ENCODE measurements at regions not wholly inside any gene's neighbourhood (a gene's known extent, or its start where the extent isn't known, plus 50 kb on each side); places are given as distances from the start of the nearest gene placed in this dataset.
"Not testable (repeated sequence)": the region's sequence is repeated elsewhere in the genome, so short reads cannot be mapped to it uniquely, and the experiment has no call there.

- Mint-ChIP-seq H3K36me3 (no peaks in the 10 kb centered on the region), H3K27me3 (no peaks in the 10 kb centered on the region), H3K4me1 (peaks cover 9 to 28% (median 26%) of the 10 kb centered on the region in 3 donors), H3K9me3 (peaks cover 0 to 4% (median 2%) of the 10 kb centered on the region in 7 donors), H3K27ac (no peak overlapping the region), H3K4me3 (no peak overlapping the region)
- DNase-seq (no peak), ATAC-seq (ENCODE audit: low read depth in 2 of 2) (no peak)
Measured at GRCh38 chr9:106106396-106106795, 412.1 kb downstream of the TMEM38B start.

DNA sequence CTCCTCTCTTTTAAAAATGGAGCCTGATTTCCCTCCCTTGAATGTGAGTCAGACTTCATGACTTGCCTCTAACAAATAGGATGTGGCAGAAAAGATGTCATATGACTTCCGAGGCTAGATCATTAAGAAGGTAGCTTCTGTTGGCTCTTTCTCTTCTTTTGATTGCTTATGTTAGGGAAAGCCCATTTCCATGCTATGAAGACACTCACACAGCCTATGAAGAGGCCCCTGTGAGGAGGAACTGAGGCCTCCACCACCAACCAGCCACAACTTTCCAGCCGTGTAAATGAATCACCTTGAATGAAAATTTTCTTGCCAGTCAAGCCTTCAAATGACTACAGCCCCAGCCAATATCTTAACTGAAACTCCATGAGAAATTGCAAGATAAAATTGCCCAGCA is 413.4 kb downstream of the TMEM38B start:
- Mint-ChIP-seq H3K27ac (no peak overlapping the region), H3K4me3 (no peak overlapping the region), H3K36me3 (no peaks in the 10 kb centered on the region), H3K27me3 (no peaks in the 10 kb centered on the region), H3K9me3 (peaks cover 0 to 4% (median 2%) of the 10 kb centered on the region in 7 donors), H3K4me1 (peaks cover 9 to 26% (median 25%) of the 10 kb centered on the region in 3 donors)
- DNase-seq (no peak), ATAC-seq (ENCODE audit: low read depth in 2 of 2) (no peak)

DNA sequence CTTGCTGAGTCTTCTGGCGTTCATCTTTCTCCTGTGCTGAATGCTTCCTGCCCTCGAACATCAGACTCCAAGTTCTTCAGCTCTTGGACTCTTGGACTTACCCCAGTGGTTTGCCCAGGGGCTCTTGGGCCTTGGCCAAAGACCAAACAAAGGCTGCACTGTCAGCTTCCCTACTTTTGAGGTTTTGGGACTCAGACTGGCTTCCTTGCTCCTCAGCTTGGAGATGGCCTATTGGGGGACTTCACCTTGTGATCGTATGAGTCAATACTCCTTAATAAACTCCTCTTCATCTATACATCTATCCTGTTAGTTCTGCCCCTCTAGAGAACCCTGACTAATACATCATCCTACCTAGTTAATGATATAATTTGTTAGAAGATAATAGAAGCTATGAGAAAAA is 415.4 kb downstream of the TMEM38B start:
- not testable (repeated sequence) for H3K36me3 Mint-ChIP-seq; H3K9me3 Mint-ChIP-seq; H3K27ac Mint-ChIP-seq; ATAC-seq (ENCODE audit: low read depth in 2 of 2); H3K27me3 Mint-ChIP-seq; DNase-seq; H3K4me3 Mint-ChIP-seq
- H3K4me1 Mint-ChIP-seq, result peaks cover 5 to 15% (median 10%) of the 10 kb centered on the region in 3 donors

DNA sequence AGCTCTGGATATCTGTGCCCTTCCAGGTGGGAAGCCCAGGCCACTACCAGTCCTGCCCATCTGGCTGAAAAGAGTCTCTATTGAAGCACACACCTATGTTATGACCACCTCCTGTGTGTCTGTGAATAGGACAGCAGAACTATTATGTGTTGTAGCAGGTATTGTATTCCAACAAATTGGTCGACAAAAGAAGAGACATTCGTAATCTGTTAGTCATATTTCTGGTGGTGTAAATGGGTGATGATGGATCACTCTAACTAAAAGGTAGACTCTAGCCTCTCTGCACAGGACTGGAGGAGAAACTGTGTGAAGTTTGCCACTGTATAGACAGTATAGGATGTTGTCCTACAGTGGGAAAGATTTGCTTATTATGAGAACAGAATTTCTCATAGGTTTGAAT is 416.1 kb downstream of the TMEM38B start:
- H3K27me3 Mint-ChIP-seq, result no peaks in the 10 kb centered on the region
- H3K27ac Mint-ChIP-seq, result no peak overlapping the region
- no peaks in the 10 kb centered on the region for H3K36me3 Mint-ChIP-seq
- no peak for DNase-seq
- peaks cover under 1 to 8% (median 5%) of the 10 kb centered on the region in 3 donors for H3K4me1 Mint-ChIP-seq
- H3K9me3 Mint-ChIP-seq, result peaks cover 0 to 3% (median 0%) of the 10 kb centered on the region in 7 donors
- H3K4me3 Mint-ChIP-seq, result no peak overlapping the region
- no peak for ATAC-seq (ENCODE audit: low read depth in 2 of 2)

GRCh38 chr9:106111039-106111730 is 416.8 kb downstream of the TMEM38B start:
- Mint-ChIP-seq H3K4me1 (peaks cover 0 to 6% (median 0%) of the 10 kb centered on the region in 3 donors), H3K27me3 (no peaks in the 10 kb centered on the region), H3K9me3 (peaks cover 0 to 3% (median 0%) of the 10 kb centered on the region in 7 donors), H3K36me3 (no peaks in the 10 kb centered on the region), H3K4me3 (no peak overlapping the region), H3K27ac (peak overlapping the region in 1 of 6 donors; percentile 58)
- ATAC-seq (ENCODE audit: low read depth in 2 of 2) (no peak), DNase-seq (no peak)

DNA sequence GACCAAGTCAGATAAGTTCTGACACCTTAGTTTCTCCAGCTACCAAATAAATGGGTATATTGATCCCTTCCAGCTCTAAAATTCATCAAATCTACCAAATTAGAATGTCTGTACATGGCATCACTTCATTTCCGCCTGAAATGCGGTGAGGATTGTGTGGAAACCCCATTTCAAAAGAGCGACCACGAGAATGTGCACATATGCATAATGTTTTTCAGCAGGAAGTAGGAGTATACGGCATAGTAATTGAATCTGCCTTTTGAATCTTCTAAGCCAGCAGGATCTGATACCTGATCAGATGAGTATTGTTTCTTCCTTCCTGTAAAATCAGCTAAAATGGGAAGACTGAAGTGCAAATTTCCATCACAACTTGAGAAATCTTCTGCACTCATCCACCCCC is 418.6 kb downstream of the TMEM38B start:
- Mint-ChIP-seq H3K9me3 (peaks cover 0 to 11% (median 4%) of the 10 kb centered on the region in 7 donors), H3K36me3 (no peaks in the 10 kb centered on the region), H3K4me3 (no peak overlapping the region), H3K27ac (no peak overlapping the region), H3K27me3 (no peaks in the 10 kb centered on the region), H3K4me1 (peaks cover 0 to 6% (median 0%) of the 10 kb centered on the region in 3 donors)
- ATAC-seq (ENCODE audit: low read depth in 2 of 2) (no peak), DNase-seq (no peak)

DNA sequence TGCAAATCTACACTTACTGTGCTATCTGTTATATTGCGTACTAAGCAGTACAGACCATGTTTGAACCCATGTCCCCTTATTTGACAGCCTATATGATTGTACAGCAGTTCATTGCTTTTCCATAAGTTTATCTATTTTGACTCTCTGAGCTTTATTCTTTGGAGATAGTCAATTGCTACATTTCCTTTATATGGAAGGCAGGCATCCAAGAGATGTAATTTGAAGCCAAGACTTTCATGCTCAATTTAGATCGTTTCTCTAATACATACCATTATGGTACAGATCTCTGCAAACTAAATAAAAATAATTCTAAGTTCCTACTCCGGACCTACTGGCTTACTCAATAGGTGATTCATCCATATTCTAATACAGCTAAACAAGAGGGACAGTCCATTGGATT is 424.8 kb downstream of the TMEM38B start:
- H3K4me3 Mint-ChIP-seq, result no peak overlapping the region

GRCh38 chr9:106120071-106120470 is 425.7 kb downstream of the TMEM38B start:
- no peak overlapping the region for H3K4me3 Mint-ChIP-seq
- DNase-seq, result no peak
- peaks cover 0 to 18% (median 5%) of the 10 kb centered on the region in 7 donors for H3K9me3 Mint-ChIP-seq
- no peak overlapping the region for H3K27ac Mint-ChIP-seq
- no peaks in the 10 kb centered on the region for H3K27me3 Mint-ChIP-seq
- H3K36me3 Mint-ChIP-seq, result no peaks in the 10 kb centered on the region
- H3K4me1 Mint-ChIP-seq, result no peaks in the 10 kb centered on the region
- ATAC-seq (ENCODE audit: low read depth in 2 of 2), result no peak

More for the DNA sequence above, 424.8 kb downstream of the TMEM38B start:
- no peak for DNase-seq
- Mint-ChIP-seq H3K9me3 (peaks cover 0 to 13% (median 5%) of the 10 kb centered on the region in 7 donors), H3K36me3 (no peaks in the 10 kb centered on the region), H3K4me1 (no peaks in the 10 kb centered on the region), H3K27me3 (no peaks in the 10 kb centered on the region), H3K27ac (no peak overlapping the region)
- no peak for ATAC-seq (ENCODE audit: low read depth in 2 of 2)

- Mint-ChIP-seq H3K4me1 (no peaks in the 10 kb centered on the region), H3K36me3 (no peaks in the 10 kb centered on the region), H3K27ac (no peak overlapping the region), H3K9me3 (peaks cover 0 to 14% (median 4%) of the 10 kb centered on the region in 7 donors), H3K27me3 (no peaks in the 10 kb centered on the region), H3K4me3 (no peak overlapping the region)
- ATAC-seq (ENCODE audit: low read depth in 2 of 2), result no peak
- DNase-seq, result no peak
Measured at GRCh38 chr9:106127776-106128175, 433.4 kb downstream of the TMEM38B start.

DNA sequence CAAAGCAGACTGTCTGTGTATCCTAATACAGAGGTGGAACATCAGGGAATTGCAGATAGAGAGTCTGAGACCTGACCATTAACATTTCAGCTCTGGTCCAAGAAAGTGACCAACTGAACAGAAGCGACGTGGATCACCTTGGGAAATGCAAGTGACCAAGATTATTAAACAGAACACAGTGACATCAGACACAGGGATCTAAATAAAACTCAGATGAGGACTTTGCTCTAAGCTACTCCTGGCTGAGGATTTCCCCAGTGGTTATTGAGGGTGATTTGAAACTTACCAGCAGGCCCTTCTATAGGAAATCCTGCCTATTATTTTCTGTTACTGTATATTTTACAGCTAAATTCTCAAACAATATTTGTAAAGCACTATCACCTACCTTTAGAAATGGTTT is 436.0 kb downstream of the TMEM38B start:
- Mint-ChIP-seq H3K27ac (no peak overlapping the region), H3K27me3 (no peaks in the 10 kb centered on the region), H3K4me1 (no peaks in the 10 kb centered on the region), H3K36me3 (no peaks in the 10 kb centered on the region), H3K9me3 (peaks cover 0 to 10% (median 0%) of the 10 kb centered on the region in 7 donors), H3K4me3 (no peak overlapping the region)
- ATAC-seq (ENCODE audit: low read depth in 2 of 2) (no peak), DNase-seq (no peak)

- no peaks in the 10 kb centered on the region for H3K27me3 Mint-ChIP-seq
- no peaks in the 10 kb centered on the region for H3K4me1 Mint-ChIP-seq
- no peaks in the 10 kb centered on the region for H3K36me3 Mint-ChIP-seq
- H3K27ac Mint-ChIP-seq, result no peak overlapping the region
- H3K9me3 Mint-ChIP-seq, result peaks cover 0 to 4% (median 0%) of the 10 kb centered on the region in 7 donors
- DNase-seq (no peak), ATAC-seq (ENCODE audit: low read depth in 2 of 2) (no peak)
- H3K4me3 Mint-ChIP-seq, result no peak overlapping the region
Measured at GRCh38 chr9:106143781-106144180, 449.4 kb downstream of the TMEM38B start.

DNA sequence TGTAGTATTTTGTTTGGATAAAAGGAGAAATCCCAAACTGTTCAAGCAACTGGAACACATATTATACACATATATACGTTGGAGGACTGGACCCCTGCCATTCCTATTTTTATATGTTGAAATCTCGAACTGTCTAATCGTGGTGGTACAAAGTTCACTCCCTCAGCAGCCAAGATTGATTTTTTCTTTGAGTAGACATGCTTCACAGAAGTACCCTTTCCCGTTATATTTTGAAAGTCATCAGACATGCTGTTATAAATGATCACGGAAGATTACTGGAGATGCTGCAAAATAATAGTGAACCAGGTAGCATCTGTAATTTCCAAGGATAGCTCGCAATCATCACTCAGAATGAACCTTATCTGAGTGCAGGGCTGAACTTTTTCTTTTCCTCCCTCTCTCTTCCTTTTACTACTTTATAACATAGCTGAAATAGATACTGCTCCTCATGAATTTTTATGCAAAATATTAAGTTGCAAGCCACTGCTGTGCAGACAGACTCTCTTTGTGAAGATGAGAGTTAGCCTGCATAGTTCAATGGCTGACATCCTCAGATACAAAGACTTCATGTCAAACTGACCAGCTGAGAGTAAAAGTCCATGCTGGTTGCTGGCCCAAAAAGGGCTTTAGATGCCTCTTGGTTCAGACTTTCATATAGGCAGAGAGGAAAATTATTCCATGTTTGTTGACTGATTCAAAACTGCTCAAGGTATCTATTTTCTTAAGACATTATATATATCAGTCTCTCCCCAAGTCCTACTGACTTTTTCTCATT is 451.9 kb downstream of the TMEM38B start:
- Mint-ChIP-seq H3K4me3 (no peak overlapping the region), H3K27me3 (no peaks in the 10 kb centered on the region)
- no peak for ATAC-seq (ENCODE audit: low read depth in 2 of 2)

GRCh38 chr9:106146886-106147285 is 452.5 kb downstream of the TMEM38B start:
- Mint-ChIP-seq H3K4me1 (no peaks in the 10 kb centered on the region), H3K9me3 (peaks cover 0 to 2% (median 0%) of the 10 kb centered on the region in 7 donors), H3K36me3 (no peaks in the 10 kb centered on the region), H3K27me3 (no peaks in the 10 kb centered on the region), H3K4me3 (no peak overlapping the region), H3K27ac (no peak overlapping the region)
- DNase-seq (no peak), ATAC-seq (ENCODE audit: low read depth in 2 of 2) (no peak)

More for the DNA sequence above, 451.9 kb downstream of the TMEM38B start:
- Mint-ChIP-seq H3K36me3 (no peaks in the 10 kb centered on the region), H3K9me3 (peaks cover 0 to 4% (median 0%) of the 10 kb centered on the region in 7 donors), H3K27ac (no peak overlapping the region), H3K4me1 (no peaks in the 10 kb centered on the region)
- DNase-seq, result no peak

- Mint-ChIP-seq H3K36me3 (no peaks in the 10 kb centered on the region), H3K27me3 (no peaks in the 10 kb centered on the region), H3K27ac (no peak overlapping the region), H3K4me1 (no peaks in the 10 kb centered on the region), H3K4me3 (no peak overlapping the region), H3K9me3 (no peaks in the 10 kb centered on the region)
- ATAC-seq (ENCODE audit: low read depth in 2 of 2), result no peak
- DNase-seq, result no peak
Measured at GRCh38 chr9:106149956-106150355, 455.6 kb downstream of the TMEM38B start.

Measured in naive B cell (primary cell).